NCI-H2196 treated with DMSO at 0.1 percent for 48 hours (cell line): ENCODE measurements at regions not wholly inside any gene's neighbourhood (a gene's known extent, or its start where the extent isn't known, plus 50 kb on each side); places are given as distances from the start of the nearest gene placed in this dataset.

Experiments used
- DNase-seq: peaks from one replicate; lab custom pipeline; 2025; ENCODE audit not compliant: unreplicated experiment; lab: John Stamatoyannopoulos, UW

- no peak for DNase-seq
Observed at GRCh38 chr2:215668378-215668775, 232.5 kb upstream of the FN1 start.

GRCh38 chr2:215667585-215668377 is 231.9 kb upstream of the FN1 start:
- no peak for DNase-seq

- no peak for DNase-seq
Observed at GRCh38 chr2:215664847-215665525, 229.1 kb upstream of the FN1 start.

GRCh38 chr2:215662715-215663114 is 226.8 kb upstream of the FN1 start:
- DNase-seq, result no peak

- DNase-seq, result no peak
Observed at GRCh38 chr2:215660687-215661086, 224.8 kb upstream of the FN1 start.

- DNase-seq, result no peak
Observed at GRCh38 chr2:215659650-215660049, 223.8 kb upstream of the FN1 start.

GRCh38 chr2:215658635-215659305 is 222.9 kb upstream of the FN1 start:
- no peak for DNase-seq

- no peak for DNase-seq
Observed at GRCh38 chr2:215657844-215658243, 222.0 kb upstream of the FN1 start.

GRCh38 chr2:215654148-215654819 is 218.4 kb upstream of the FN1 start:
- DNase-seq, result no peak

GRCh38 chr2:215653344-215654030 is 217.6 kb upstream of the FN1 start:
- DNase-seq, result no peak

GRCh38 chr2:215652388-215652787 is 216.5 kb upstream of the FN1 start:
- DNase-seq, result no peak

- no peak for DNase-seq
Observed at GRCh38 chr2:215651412-215651811, 215.5 kb upstream of the FN1 start.

GRCh38 chr2:215644233-215644897 is 208.5 kb upstream of the FN1 start:
- DNase-seq, result no peak

- DNase-seq, result no peak
Observed at GRCh38 chr2:215638687-215639086, 202.8 kb upstream of the FN1 start.

GRCh38 chr2:215637651-215638050 is 201.8 kb upstream of the FN1 start:
- DNase-seq, result no peak

GRCh38 chr2:215636816-215637215 is 200.9 kb upstream of the FN1 start:
- DNase-seq, result no peak

GRCh38 chr2:215635788-215636139 is 199.9 kb upstream of the FN1 start:
- DNase-seq, result no peak

GRCh38 chr2:215635071-215635787 is 199.4 kb upstream of the FN1 start:
- no peak for DNase-seq

- no peak for DNase-seq
Observed at GRCh38 chr2:215633360-215633759, 197.5 kb upstream of the FN1 start.

GRCh38 chr2:215631696-215632095 is 195.8 kb upstream of the FN1 start:
- no peak for DNase-seq
